GM12878 (cell line): ENCODE measurements at regions not wholly inside any gene's neighbourhood (a gene's known extent, or its start where the extent isn't known, plus 50 kb on each side); places are given as distances from the start of the nearest gene placed in this dataset.

Source experiments
- ATAC-seq: fragments of 200-7000 bp; cut with Tn5 transposase; 3 replicates; pipeline ENCODE4 v1.9.1; 2020; ENCODE audit warnings: mild to moderate bottlenecking, moderate library complexity
- BruUV-seq: library from RNA; stranded (reverse); fragments of 400-500 nt; replicated peaks from 2 replicates; lab custom pipeline; 2021; lab: Mats Ljungman, UMichigan
- CTCF ChIA-PET: fragments of 300-600 bp; sonication (Branson Sonifier 250); formaldehyde crosslinking; extraction: SDS; loops from one replicate; lab custom pipeline; 2021; ENCODE audit warnings: inconsistent platforms; lab: Yijun Ruan, JAX
- POLR2A ChIA-PET: fragments of 350-600 bp; formaldehyde crosslinking; extraction: SDS; loops from one replicate; lab custom pipeline; 2021; ENCODE audit warnings: inconsistent platforms; lab: Charles Lee
- RAD21 ChIA-PET: fragments of 300-600 bp; sonication (Branson Sonifier 250); formaldehyde crosslinking; loops from one replicate; lab custom pipeline; 2023; ENCODE audit warnings: antibody characterized with exemption; ENCODE audit not compliant: unreplicated experiment; lab: Charles Lee
- SMC1A ChIA-PET: fragments of 300-600 bp; sonication (Branson Sonifier 250); formaldehyde crosslinking; loops from one replicate; lab custom pipeline; 2023; ENCODE audit not compliant: unreplicated experiment, uncharacterized antibody; lab: Charles Lee
- DNase-seq: peaks from one replicate; pipeline ENCODE4 v3.0.0-alpha.2; 2011; ENCODE audit warnings: low read depth, low spot score
- FAIRE-seq: peaks from 3 replicates; lab custom pipeline; 2011; peaks lifted over from hg19 to GRCh38; lab: Jason Lieb, UNC
- H2AFZ ChIP-seq: 2 replicates; pipeline ENCODE4 v1.6.0; 2011; ENCODE audit warnings: low read depth, low read length, control low read depth; ENCODE audit not compliant: control insufficient read depth
- H3K27ac ChIP-seq: 2 replicates; pipeline ENCODE4 v1.5.1; 2011; ENCODE audit warnings: control low read depth; ENCODE audit not compliant: control insufficient read depth, insufficient read depth
- H3K27me3 ChIP-seq, 2 experiments: replicated peaks in 1 of 2; 2 replicates each; pipeline versions ENCODE4 v1.6.0 to v1.6.1; 2011; ENCODE audit warnings: low read length in 1 of 2; ENCODE audit not compliant: control insufficient read depth in 2 of 2, insufficient read depth in 2 of 2
- H3K36me3 ChIP-seq, 2 experiments: 2 replicates each; pipeline ENCODE4 v1.5.1; 2011; ENCODE audit warnings: low read length in 1 of 2; ENCODE audit not compliant: control insufficient read depth in 2 of 2, insufficient read depth in 2 of 2
- H3K4me1 ChIP-seq: 2 replicates; pipeline ENCODE4 v1.6.1; 2011; ENCODE audit warnings: mild to moderate bottlenecking, low read length, moderate library complexity, mixed read lengths; ENCODE audit not compliant: control insufficient read depth, insufficient read depth
- H3K4me2 ChIP-seq: 2 replicates; pipeline ENCODE4 v1.6.0; 2011; ENCODE audit warnings: control low read depth; ENCODE audit not compliant: control insufficient read depth, insufficient read depth
- H3K4me3 ChIP-seq: fragments of 200-600 bp; sonication (generic); 2 replicates; pipeline ENCODE4 v1.5.1; 2016
- H3K79me2 ChIP-seq: 2 replicates; pipeline ENCODE4 v1.6.0; 2011; ENCODE audit warnings: low read length; ENCODE audit not compliant: control insufficient read depth, insufficient read depth
- H3K9ac ChIP-seq: 2 replicates; pipeline ENCODE4 v1.8.0; 2011; ENCODE audit warnings: low read length, control low read depth, mixed read lengths; ENCODE audit not compliant: control insufficient read depth, insufficient read depth
- H3K9me3 ChIP-seq: replicated peaks from 3 replicates; pipeline ENCODE4 v1.5.1; 2011; ENCODE audit warnings: mild to moderate bottlenecking, low read length; ENCODE audit not compliant: control insufficient read depth, insufficient read depth
- H4K20me1 ChIP-seq: 2 replicates; pipeline ENCODE4 v1.6.0; 2011; ENCODE audit not compliant: control insufficient read depth, insufficient read depth
- BCLAF1 ChIP-seq: fragments of 450-650 bp; IDR thresholded peaks from 2 replicates; pipeline ENCODE4 v1.6.1; 2017; ENCODE audit warnings: antibody characterized with exemption, mild to moderate bottlenecking, moderate library complexity
- NR2C1 ChIP-seq: fragments of 450-650 bp; IDR thresholded peaks from 2 replicates; pipeline ENCODE4 v1.6.1; 2017; ENCODE audit warnings: antibody characterized with exemption, mild to moderate bottlenecking, moderate library complexity
- WGBS: methylation state at CpG from one replicate; pipeline ENCODE4 v1.1.6; 2016; ENCODE audit warnings: low lambda C conversion rate; ENCODE audit not compliant: insufficient replicate concordance, insufficient coverage; ENCODE audit errors: missing lambda C conversion rate; 5-methylcytosine and 5-hydroxymethylcytosine counted together
- in situ Hi-C: fragments of 300-500 bp; cut with MboI; formaldehyde crosslinking; loops from 9 replicates; pipeline ENCODE4 v1.14.3; 2018; ENCODE audit warnings: mixed read lengths
- intact Hi-C: fragments of 100-400 bp; cut with micrococcal nuclease; formaldehyde crosslinking; loops from one replicate; pipeline ENCODE4 v1.14.2; 2022; ENCODE audit not compliant: unreplicated experiment

- RAD21 ChIA-PET = no interaction called here
Observed at GRCh38 chr12:60995256-60995825, 1264.9 kb upstream of the USP15 start.

More at GRCh38 chr12:60995256-60995825, 1264.9 kb upstream of the USP15 start:
- H3K9ac ChIP-seq = no peak overlapping the region
- H3K79me2 ChIP-seq = no peaks in the 10 kb centered on the region
- intact Hi-C loops = no loop called here
- no peaks in the 10 kb centered on the region for H3K27me3 ChIP-seq
- H3K9me3 ChIP-seq = no peaks in the 10 kb centered on the region
- FAIRE-seq = no peak
- no peak overlapping the region for H3K27ac ChIP-seq
- H3K4me1 ChIP-seq = no peaks in the 10 kb centered on the region
- 11% methylated on average over 1 of the region's 1 CpG for WGBS
- H4K20me1 ChIP-seq = no peaks in the 10 kb centered on the region
- H2AFZ ChIP-seq = no peak overlapping the region
- no peak overlapping the region for H3K4me3 ChIP-seq
- BruUV-seq = no TSS peak
- TF ChIP-seq NR2C1 (no peak), BCLAF1 (no peak)
- ChIA-PET CTCF (no interaction called here), SMC1A (interaction anchor here (0.6 kb wide), 1 partner anchor 475 kb away, joined by 5 read pairs; no protein-coding TSS in a partner anchor), POLR2A (no interaction called here)
- in situ Hi-C loops = no loop called here
- H3K4me2 ChIP-seq = no peak overlapping the region
- no peak for ATAC-seq
- no peaks in the 10 kb centered on the region for H3K36me3 ChIP-seq
- no peak for DNase-seq
